GM12872 (cell line): ENCODE measurements at regions not wholly inside any gene's neighbourhood (a gene's known extent, or its start where the extent isn't known, plus 50 kb on each side); places are given as distances from the start of the nearest gene placed in this dataset.

Experiments
- TF ChIP-seq, protein P1 (sequence below): IDR thresholded peaks from 3 replicates; pipeline ENCODE4 v1.5.1; 2011; ENCODE audit warnings: low read depth, mild to moderate bottlenecking, low read length, moderate library complexity; ENCODE audit not compliant: insufficient read depth

DNA sequence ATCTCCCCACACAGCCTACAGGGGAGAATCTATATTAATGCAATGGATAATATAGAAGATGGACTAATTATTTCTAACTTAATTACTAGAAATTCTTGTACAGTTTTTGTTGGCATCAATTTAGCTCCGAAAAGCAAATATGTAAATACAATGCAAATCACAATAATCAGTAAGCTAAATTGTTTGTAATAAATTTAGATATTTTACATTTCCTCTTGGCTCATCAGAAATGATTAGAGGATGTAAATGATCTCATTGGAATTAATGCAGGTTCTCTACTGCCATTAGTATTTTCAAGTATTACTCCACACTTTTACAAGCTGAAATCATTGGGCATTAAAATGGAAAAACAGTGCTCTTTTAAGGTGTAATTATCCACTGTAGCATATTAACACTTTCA, 741.8 kb upstream of the MIR17HG start:
- TF ChIP-seq, protein P1, sequence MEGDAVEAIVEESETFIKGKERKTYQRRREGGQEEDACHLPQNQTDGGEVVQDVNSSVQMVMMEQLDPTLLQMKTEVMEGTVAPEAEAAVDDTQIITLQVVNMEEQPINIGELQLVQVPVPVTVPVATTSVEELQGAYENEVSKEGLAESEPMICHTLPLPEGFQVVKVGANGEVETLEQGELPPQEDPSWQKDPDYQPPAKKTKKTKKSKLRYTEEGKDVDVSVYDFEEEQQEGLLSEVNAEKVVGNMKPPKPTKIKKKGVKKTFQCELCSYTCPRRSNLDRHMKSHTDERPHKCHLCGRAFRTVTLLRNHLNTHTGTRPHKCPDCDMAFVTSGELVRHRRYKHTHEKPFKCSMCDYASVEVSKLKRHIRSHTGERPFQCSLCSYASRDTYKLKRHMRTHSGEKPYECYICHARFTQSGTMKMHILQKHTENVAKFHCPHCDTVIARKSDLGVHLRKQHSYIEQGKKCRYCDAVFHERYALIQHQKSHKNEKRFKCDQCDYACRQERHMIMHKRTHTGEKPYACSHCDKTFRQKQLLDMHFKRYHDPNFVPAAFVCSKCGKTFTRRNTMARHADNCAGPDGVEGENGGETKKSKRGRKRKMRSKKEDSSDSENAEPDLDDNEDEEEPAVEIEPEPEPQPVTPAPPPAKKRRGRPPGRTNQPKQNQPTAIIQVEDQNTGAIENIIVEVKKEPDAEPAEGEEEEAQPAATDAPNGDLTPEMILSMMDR = no peak

- TF ChIP-seq, protein P1 = no peak
These were observed 735.1 kb upstream of the MIR17HG start for GRCh38 chr13:90612391-90612790.

DNA sequence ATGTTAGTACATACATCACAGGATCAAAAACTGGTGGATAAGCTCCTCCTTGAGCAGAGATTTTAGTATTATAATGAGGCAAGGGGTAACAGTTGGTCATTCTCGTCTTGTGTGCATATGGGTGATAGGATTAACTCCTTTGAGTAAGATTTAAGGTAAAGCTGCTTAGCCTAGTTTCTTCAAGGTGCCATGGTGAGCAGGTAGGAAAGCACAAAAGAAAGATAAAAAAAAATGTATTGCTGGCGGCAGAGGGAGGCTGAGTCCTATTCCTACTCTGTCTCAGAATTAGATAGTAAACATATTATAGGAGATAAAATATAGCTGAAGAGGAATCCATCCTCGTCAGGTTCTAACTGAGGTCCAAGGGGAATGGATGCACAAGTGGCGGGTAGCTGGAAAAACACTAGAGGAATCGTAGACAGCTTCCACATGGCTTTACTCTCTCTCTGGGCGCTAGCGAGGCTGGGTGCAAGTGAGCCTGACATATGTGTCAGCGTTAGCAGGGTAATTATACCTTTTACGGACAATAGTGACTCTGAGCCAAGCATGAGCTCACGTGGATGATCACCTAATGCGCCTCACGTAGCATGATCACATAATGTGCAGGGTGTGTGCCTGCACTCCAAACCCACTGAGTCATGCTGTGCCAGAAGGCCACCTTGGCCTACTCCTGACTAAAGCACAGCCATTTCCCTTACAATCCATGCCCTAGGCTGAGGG, 734.3 kb upstream of the MIR17HG start:
- TF ChIP-seq, protein P1 = no peak

- TF ChIP-seq, protein P1 = no peak
These were observed 732.3 kb upstream of the MIR17HG start for GRCh38 chr13:90615236-90615635.

- TF ChIP-seq, protein P1 = no peak
These were observed 731.7 kb upstream of the MIR17HG start for GRCh38 chr13:90615767-90616166.

GRCh38 chr13:90618133-90618532, 729.4 kb upstream of the MIR17HG start:
- TF ChIP-seq, protein P1 = no peak

- TF ChIP-seq, protein P1 = no peak
These were observed 724.9 kb upstream of the MIR17HG start for GRCh38 chr13:90622541-90622940.
